A673 (cell line): ENCODE measurements at regions not wholly inside any gene's neighbourhood (a gene's known extent, or its start where the extent isn't known, plus 50 kb on each side); places are given as distances from the start of the nearest gene placed in this dataset.

ENCODE experiments used
- BruUV-seq: library from RNA; stranded (reverse); fragments of 400-500 nt; replicated peaks from 2 replicates; lab custom pipeline; 2021; lab: Mats Ljungman, UMichigan
- CTCF ChIA-PET: fragments of 300-600 bp; sonication (Branson Sonifier 250); formaldehyde crosslinking; loops from one replicate; lab custom pipeline; 2022; ENCODE audit warnings: antibody characterized with exemption; lab: Charles Lee
- POLR2A ChIA-PET: fragments of 300-600 bp; sonication (Branson Sonifier 250); formaldehyde crosslinking; loops from one replicate; lab custom pipeline; 2022; ENCODE audit warnings: antibody characterized with exemption; ENCODE audit not compliant: low non-redundant PET; lab: Charles Lee
- DNase-seq: peaks from one replicate; pipeline ENCODE4 v3.0.0-alpha.2; 2015; ENCODE audit warnings: low spot score
- H3K27ac ChIP-seq: fragments of 200-600 bp; sonication (generic); 2 replicates; pipeline ENCODE4 v1.5.1; 2016; ENCODE audit warnings: mixed run types, low read depth, mild to moderate bottlenecking, mixed read lengths, antibody characterized with exemption, low read length; ENCODE audit not compliant: poor library complexity, severe bottlenecking
- H3K27me3 ChIP-seq: fragments of 200-600 bp; sonication (generic); replicated peaks from 2 replicates; pipeline ENCODE4 v1.6.1; 2017; ENCODE audit warnings: mixed run types, low read depth, mild to moderate bottlenecking, mixed read lengths, antibody characterized with exemption, low read length; ENCODE audit not compliant: insufficient read depth, poor library complexity
- H3K36me3 ChIP-seq: fragments of 200-600 bp; sonication (generic); 2 replicates; pipeline ENCODE4 v1.6.1; 2016; ENCODE audit warnings: mixed run types, mild to moderate bottlenecking, mixed read lengths, antibody characterized with exemption, low read length; ENCODE audit not compliant: insufficient read depth, poor library complexity, severe bottlenecking
- H3K4me1 ChIP-seq: fragments of 200-600 bp; sonication (generic); 2 replicates; pipeline ENCODE4 v1.6.1; 2017; ENCODE audit warnings: mixed run types, mild to moderate bottlenecking, mixed read lengths, antibody characterized with exemption, low read length; ENCODE audit not compliant: insufficient read depth, poor library complexity, severe bottlenecking
- H3K4me3 ChIP-seq: fragments of 200-600 bp; sonication (generic); 2 replicates; pipeline ENCODE4 v1.5.1; 2016; ENCODE audit warnings: low read depth, mixed run types, mild to moderate bottlenecking, mixed read lengths, low read length; ENCODE audit not compliant: poor library complexity, severe bottlenecking
- H3K9me3 ChIP-seq: fragments of 200-600 bp; sonication (generic); 2 replicates; pipeline ENCODE4 v1.6.1; 2016; ENCODE audit warnings: mixed run types, low read depth, mild to moderate bottlenecking, mixed read lengths, antibody characterized with exemption, low read length; ENCODE audit not compliant: poor library complexity, severe bottlenecking
- CTCF ChIP-seq: fragments of 300-800, 200-600 bp; sonication (generic); conservative IDR thresholded peaks from 2 replicates; pipeline ENCODE4 v1.5.1; 2017; ENCODE audit warnings: low read depth, mild to moderate bottlenecking, antibody characterized with exemption, low read length, moderate library complexity, mixed read lengths
- EZH2 ChIP-seq: fragments of 200-600 bp; sonication (generic); IDR thresholded peaks from 2 replicates; pipeline ENCODE4 v1.6.1; 2017; ENCODE audit warnings: borderline replicate concordance, low read depth, mild to moderate bottlenecking, mixed read lengths, antibody characterized with exemption, low read length; ENCODE audit not compliant: poor library complexity, severe bottlenecking
- intact Hi-C: fragments of 100-400 bp; cut with micrococcal nuclease; formaldehyde crosslinking; loops from one replicate; pipeline ENCODE4 v1.10.0; 2022; ENCODE audit not compliant: unreplicated experiment

- intact Hi-C loops, result no loop called here
- DNase-seq, result no peak
- H3K27ac ChIP-seq, result no peak overlapping the region
- H3K27me3 ChIP-seq, result no peaks in the 10 kb centered on the region
- peaks cover 12% of the 10 kb centered on the region for H3K4me1 ChIP-seq
- TF ChIP-seq EZH2 (no peak), CTCF (no peak)
- H3K9me3 ChIP-seq, result no peaks in the 10 kb centered on the region
- H3K4me3 ChIP-seq, result no peak overlapping the region
- no peaks in the 10 kb centered on the region for H3K36me3 ChIP-seq
- CTCF ChIA-PET, result no interaction called here
- no TSS peak for BruUV-seq
- POLR2A ChIA-PET, result no interaction called here
Measured at GRCh38 chr11:130529366-130529765, 80.9 kb downstream of the ADAMTS15 start.

- DNase-seq, result peak; percentile 25
- no peaks in the 10 kb centered on the region for H3K9me3 ChIP-seq
- CTCF ChIA-PET, result no interaction called here
Measured at GRCh38 chr11:130531061-130531460, 82.6 kb downstream of the ADAMTS15 start.

GRCh38 chr11:130533113-130533798, 84.8 kb downstream of the ADAMTS15 start:
- POLR2A ChIA-PET, result no interaction called here
- H3K4me3 ChIP-seq, result no peak overlapping the region
- H3K27ac ChIP-seq, result no peak overlapping the region
- peaks cover 12% of the 10 kb centered on the region for H3K4me1 ChIP-seq
- TF ChIP-seq CTCF (no peak), EZH2 (no peak)
- H3K9me3 ChIP-seq, result no peaks in the 10 kb centered on the region
- intact Hi-C loops, result no loop called here
- H3K36me3 ChIP-seq, result no peaks in the 10 kb centered on the region
- CTCF ChIA-PET, result interaction anchor here (0.5 kb wide), 1 partner anchor 105 kb away, joined by 8 read pairs; no protein-coding TSS in a partner anchor
- no TSS peak for BruUV-seq
- peak; percentile 62 for DNase-seq
- H3K27me3 ChIP-seq, result no peaks in the 10 kb centered on the region

More at GRCh38 chr11:130531061-130531460, 82.6 kb downstream of the ADAMTS15 start:
- no peaks in the 10 kb centered on the region for H3K27me3 ChIP-seq
- no peaks in the 10 kb centered on the region for H3K36me3 ChIP-seq
- no peak overlapping the region for H3K27ac ChIP-seq
- H3K4me3 ChIP-seq, result no peak overlapping the region
- peaks cover 12% of the 10 kb centered on the region for H3K4me1 ChIP-seq
- TF ChIP-seq EZH2 (no peak), CTCF (0 out of 2 replicates have a peak, but pooled peaks have one; percentile 11)
- POLR2A ChIA-PET, result no interaction called here
- no TSS peak for BruUV-seq
- intact Hi-C loops, result no loop called here
